Bronchial epithelial cell (primary cell): ENCODE measurements at regions not wholly inside any gene's neighbourhood (a gene's known extent, or its start where the extent isn't known, plus 50 kb on each side); places are given as distances from the start of the nearest gene placed in this dataset.

Experiments
- DNase-seq: peaks from one replicate; pipeline ENCODE4 v3.0.0-alpha.2; 2010; ENCODE audit warnings: low read depth
- FAIRE-seq: peaks from 2 replicates; lab custom pipeline; 2011; peaks lifted over from hg19 to GRCh38; lab: Jason Lieb, UNC
- H3K27me3 ChIP-seq: 2 replicates; pipeline ENCODE4 v1.5.1; 2011; ENCODE audit warnings: low read length; ENCODE audit not compliant: control insufficient read depth, insufficient read depth
- H3K36me3 ChIP-seq: 2 replicates; pipeline ENCODE4 v1.5.1; 2011; ENCODE audit warnings: low read length; ENCODE audit not compliant: control insufficient read depth, insufficient read depth
- H3K4me3 ChIP-seq: 2 replicates; pipeline ENCODE4 v1.5.1; 2011; ENCODE audit warnings: mild to moderate bottlenecking, low read depth, low read length, control low read depth
- CTCF ChIP-seq: IDR thresholded peaks from 2 replicates; pipeline ENCODE4 v1.5.1; 2011; ENCODE audit warnings: mild to moderate bottlenecking, moderate library complexity, low read length, control low read depth, inconsistent platforms; ENCODE audit not compliant: insufficient read depth, severe bottlenecking

DNA sequence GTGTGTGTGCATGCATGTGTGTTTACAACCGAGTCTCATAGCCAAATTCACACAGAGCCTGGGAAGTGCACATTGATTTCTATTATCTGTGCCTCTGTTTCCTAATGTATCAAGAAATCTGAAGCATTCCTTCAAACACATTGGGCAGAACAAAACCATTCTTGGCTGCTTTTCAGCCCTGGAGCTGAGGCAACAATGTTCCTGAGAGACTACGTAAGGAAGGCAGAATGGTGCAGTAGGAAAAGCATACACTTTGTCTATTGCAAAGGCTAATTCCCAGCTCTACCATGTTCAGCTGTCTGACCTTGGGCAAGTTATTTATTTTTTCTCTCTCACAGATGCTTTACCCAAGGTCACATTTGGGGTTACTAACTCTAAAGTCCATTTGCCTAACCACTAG is 575.5 kb downstream of the SOX6 start:
- Histone ChIP-seq H3K36me3 (no peaks in the 10 kb centered on the region), H3K4me3 (no peak overlapping the region), H3K27me3 (no peaks in the 10 kb centered on the region)
- DNase-seq, result no peak
- FAIRE-seq, result no peak
- TF ChIP-seq CTCF, result no peak

- Histone ChIP-seq H3K27me3 (no peaks in the 10 kb centered on the region), H3K36me3 (no peaks in the 10 kb centered on the region), H3K4me3 (no peak overlapping the region)
- TF ChIP-seq CTCF, result no peak
- FAIRE-seq (no peak), DNase-seq (peak; percentile 70)
Observed at GRCh38 chr11:15783619-15784018, 572.7 kb downstream of the SOX6 start.

DNA sequence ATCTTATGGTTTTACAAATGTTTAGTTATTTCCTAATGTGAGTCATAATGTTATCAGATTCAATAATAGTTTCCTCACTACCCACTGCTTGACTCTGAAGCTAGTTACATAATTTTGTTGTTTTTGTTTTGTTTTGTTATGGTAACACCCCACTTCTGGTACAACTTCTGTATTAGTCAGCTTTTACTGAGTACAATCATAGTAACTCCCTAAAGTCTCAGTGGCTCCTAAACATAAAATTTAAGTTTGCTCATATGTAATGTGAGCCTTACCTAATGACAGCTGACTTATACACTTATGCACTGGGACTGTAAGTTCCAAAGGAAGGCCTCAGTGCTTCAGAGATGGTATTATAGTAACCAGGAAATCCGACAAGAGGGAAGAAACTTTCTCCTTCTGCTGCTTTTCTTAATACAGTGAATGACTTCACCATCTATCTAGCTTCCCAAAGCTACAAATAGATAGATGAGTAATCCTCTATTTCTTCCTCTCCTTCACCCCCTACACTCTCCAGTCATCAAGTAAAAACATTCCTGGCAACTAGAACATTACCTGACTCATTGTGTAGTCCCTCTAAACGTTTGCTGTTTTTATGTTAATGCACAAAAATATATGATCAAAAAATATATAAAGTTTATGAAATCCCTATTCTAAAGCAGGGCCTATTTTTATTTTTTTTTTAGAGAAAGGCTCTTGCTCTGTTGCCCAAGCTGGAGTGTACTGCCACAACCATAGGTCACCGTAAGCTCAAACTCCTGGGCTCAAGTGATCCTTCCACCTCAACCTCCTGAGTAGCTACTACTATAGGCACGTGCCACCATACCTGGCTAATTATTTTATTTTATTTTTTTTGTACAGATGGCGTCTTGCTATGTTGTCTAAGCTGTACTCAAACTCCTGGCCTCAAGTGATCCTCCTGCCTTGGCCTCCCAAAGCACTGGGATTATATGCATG is 563.0 kb downstream of the SOX6 start:
- DNase-seq (peak; percentile 94), FAIRE-seq (no peak)
- no peak for TF ChIP-seq CTCF
- Histone ChIP-seq H3K27me3 (no peaks in the 10 kb centered on the region), H3K4me3 (no peak overlapping the region), H3K36me3 (no peaks in the 10 kb centered on the region)

GRCh38 chr11:15794361-15795150 is 561.8 kb downstream of the SOX6 start:
- TF ChIP-seq CTCF, result no peak
- Histone ChIP-seq H3K4me3 (no peak overlapping the region), H3K36me3 (no peaks in the 10 kb centered on the region), H3K27me3 (no peaks in the 10 kb centered on the region)
- DNase-seq (no peak), FAIRE-seq (peak; percentile 70)

DNA sequence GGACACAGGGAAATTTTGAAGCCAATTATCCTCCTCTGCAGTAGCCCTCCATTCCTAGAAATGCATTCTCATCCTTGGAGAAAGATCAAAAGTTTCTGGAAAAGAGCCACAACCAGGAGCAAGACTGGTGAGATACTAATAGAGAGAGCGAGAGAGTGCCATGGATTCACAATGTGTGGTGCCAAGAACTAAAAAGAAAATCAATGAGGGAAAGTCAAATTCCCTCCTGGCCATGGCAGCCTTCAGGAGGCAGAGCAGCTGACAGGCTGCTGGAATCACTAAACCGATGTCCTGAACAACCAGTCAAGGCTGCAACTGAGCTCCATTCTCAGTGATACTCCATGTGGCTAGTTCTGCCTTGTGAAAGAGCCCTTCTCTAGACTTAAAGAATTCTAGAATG is 561.0 kb downstream of the SOX6 start:
- no peak overlapping the region for H3K4me3 ChIP-seq
- no peaks in the 10 kb centered on the region for H3K27me3 ChIP-seq
- no peaks in the 10 kb centered on the region for H3K36me3 ChIP-seq
- no peak for TF ChIP-seq CTCF
- FAIRE-seq (no peak), DNase-seq (no peak)
